Eye (tissue), 1 donor: ENCODE measurements at regions not wholly inside any gene's neighbourhood (a gene's known extent, or its start where the extent isn't known, plus 50 kb on each side); places are given as distances from the start of the nearest gene placed in this dataset.
"Not testable (repeated sequence)": the region's sequence is repeated elsewhere in the genome, so short reads cannot be mapped to it uniquely, and the experiment has no call there.

Source experiments
- DNase-seq: peaks from one replicate; pipeline ENCODE4 v3.0.0-alpha.2; 2015

GRCh38 chr2:186306754-186307153 lies 179.3 kb upstream of the ZC3H15 start:
- no peak for DNase-seq

GRCh38 chr2:186307871-186308270 lies 178.2 kb upstream of the ZC3H15 start:
- no peak for DNase-seq

GRCh38 chr2:186308347-186308746 lies 177.7 kb upstream of the ZC3H15 start:
- DNase-seq, result no peak

GRCh38 chr2:186309901-186310300 lies 176.2 kb upstream of the ZC3H15 start:
- DNase-seq, result no peak

- DNase-seq, result no peak
Observed at GRCh38 chr2:186319105-186319504, 167.0 kb upstream of the ZC3H15 start.

GRCh38 chr2:186325827-186326535 lies 160.1 kb upstream of the ZC3H15 start:
- DNase-seq, result no peak

GRCh38 chr2:186327251-186327868 lies 158.7 kb upstream of the ZC3H15 start:
- DNase-seq, result no peak

- peak; percentile 28 for DNase-seq
Observed at GRCh38 chr2:186328838-186329237, 157.2 kb upstream of the ZC3H15 start.

GRCh38 chr2:186330050-186330449 lies 156.0 kb upstream of the ZC3H15 start:
- no peak for DNase-seq

GRCh38 chr2:186339716-186340115 lies 146.3 kb upstream of the ZC3H15 start:
- no peak for DNase-seq

GRCh38 chr2:186342029-186342428 lies 144.0 kb upstream of the ZC3H15 start:
- DNase-seq, result no peak

- no peak for DNase-seq
Observed at GRCh38 chr2:186345745-186346144, 140.3 kb upstream of the ZC3H15 start.

- no peak for DNase-seq
Observed at GRCh38 chr2:186346216-186346615, 139.8 kb upstream of the ZC3H15 start.

- peak; percentile 70 for DNase-seq
Observed at GRCh38 chr2:186347472-186347871, 138.6 kb upstream of the ZC3H15 start.

- peak; percentile 2 for DNase-seq
Observed at GRCh38 chr2:186348200-186348599, 137.9 kb upstream of the ZC3H15 start.

GRCh38 chr2:186349508-186349907 lies 136.6 kb upstream of the ZC3H15 start:
- DNase-seq, result peak; percentile 54

GRCh38 chr2:186354160-186354559 lies 131.9 kb upstream of the ZC3H15 start:
- not testable (repeated sequence) for DNase-seq

GRCh38 chr2:186365406-186365805 lies 120.7 kb upstream of the ZC3H15 start:
- DNase-seq, result no peak

- DNase-seq, result no peak
Observed at GRCh38 chr2:186379052-186379451, 107.0 kb upstream of the ZC3H15 start.

GRCh38 chr2:186380805-186381204 lies 105.3 kb upstream of the ZC3H15 start:
- DNase-seq, result no peak

- DNase-seq, result no peak
Observed at GRCh38 chr2:186381573-186381972, 104.5 kb upstream of the ZC3H15 start.

GRCh38 chr2:186382932-186383331 lies 103.1 kb upstream of the ZC3H15 start:
- no peak for DNase-seq

- DNase-seq, result no peak
Observed at GRCh38 chr2:186384226-186384625, 101.8 kb upstream of the ZC3H15 start.

GRCh38 chr2:186385638-186386201 lies 100.3 kb upstream of the ZC3H15 start:
- DNase-seq, result not testable (repeated sequence)
